Body of pancreas (tissue), 4 donors: ENCODE measurements at regions not wholly inside any gene's neighbourhood (a gene's known extent, or its start where the extent isn't known, plus 50 kb on each side); places are given as distances from the start of the nearest gene placed in this dataset.

Source experiments
- ATAC-seq: fragments of 150-250 bp; one replicate; pipeline ENCODE4 v1.9.1; 2016
- DNase-seq, 4 donors: peaks; one replicate each; pipeline ENCODE4 v3.0.0-alpha.2; 2019
- H3K27ac ChIP-seq, 4 donors: fragments of 200-600 bp; sonication (generic); 1 replicate in 3 of 4; 2 replicates in 1 of 4; pipeline versions ENCODE4 v1.5.1 to v1.6.1; 2016 to 2019; ENCODE audit warnings: mild to moderate bottlenecking in 1 of 4, mixed read lengths in 1 of 4, moderate library complexity in 1 of 4
- H3K27me3 ChIP-seq, 2 donors: fragments of 200-600 bp; sonication (generic); one replicate each; pipeline ENCODE4 v1.6.0; 2016; ENCODE audit warnings: mild to moderate bottlenecking in 1 of 2
- H3K36me3 ChIP-seq, 2 donors: fragments of 200-600 bp; sonication (generic); replicated peaks in 1 of 2; 2 replicates each; pipeline ENCODE4 v1.5.1; 2016; ENCODE audit warnings: low read depth in 2 of 2; ENCODE audit not compliant: insufficient read depth in 1 of 2
- H3K4me1 ChIP-seq: fragments of 200-600 bp; sonication (generic); one replicate; pipeline ENCODE4 v1.6.0; 2016
- H3K4me3 ChIP-seq, 2 donors: fragments of 200-600 bp; sonication (generic); 1 replicate in 1 of 2; 2 replicates in 1 of 2; pipeline ENCODE4 v1.5.1; 2016 to 2019
- H3K9me3 ChIP-seq, 3 donors: fragments of 200-600 bp; sonication (generic); 1 replicate in 2 of 3; 2 replicates in 1 of 3; pipeline ENCODE4 v1.5.1; 2016
- CTCF ChIP-seq, 7 experiments: fragments of 450-650 bp in 4 of 7; fragments of 200-600 bp in 3 of 7; sonication (generic) in 3 of 7; IDR thresholded peaks; one replicate each; pipeline ENCODE4 v1.5.1; 2016 to 2019; ENCODE audit warnings: antibody characterized with exemption in 7 of 7
- POLR2A ChIP-seq, 3 donors: fragments of 450-650 bp; IDR thresholded peaks; one replicate each; pipeline ENCODE4 v1.6.1; 2016; ENCODE audit warnings: antibody characterized with exemption in 3 of 3, mild to moderate bottlenecking in 2 of 3
- WGBS, 2 donors: methylation state at CpG; one replicate each; pipeline ENCODE4 v1.1.5; 2017; 5-methylcytosine and 5-hydroxymethylcytosine counted together
- intact Hi-C: fragments of 100-400 bp; cut with DNase I; formaldehyde crosslinking; loops from one replicate; pipeline ENCODE4 v1.15.1; 2023

DNA sequence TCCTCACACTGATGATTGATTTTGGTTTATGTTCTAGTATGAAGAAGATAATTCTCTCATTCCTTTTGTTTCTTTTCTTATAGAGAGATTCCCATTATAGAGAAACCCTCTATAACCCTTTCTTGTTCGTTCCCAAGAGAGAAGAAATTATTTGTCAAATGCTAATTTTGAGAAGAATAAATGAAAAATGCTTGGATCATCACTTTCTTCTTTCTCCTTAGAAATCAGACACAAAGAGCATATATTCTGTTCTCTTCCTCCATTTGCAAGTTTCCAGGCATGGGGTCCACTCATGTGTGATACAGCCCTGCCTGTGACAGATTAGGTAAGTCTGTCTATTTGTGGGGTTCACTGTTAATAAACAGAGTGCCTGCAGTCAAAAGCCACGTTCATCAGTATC, 222.6 kb upstream of the NECTIN3 start:
- no peak for DNase-seq
- Histone ChIP-seq H3K9me3 (no peaks in the 10 kb centered on the region), H3K4me1 (no peaks in the 10 kb centered on the region), H3K27me3 (no peaks in the 10 kb centered on the region), H3K36me3 (no peaks in the 10 kb centered on the region), H3K4me3 (no peak overlapping the region), H3K27ac (no peak overlapping the region)
- TF ChIP-seq CTCF (IDR thresholded peaks at IDR 0.05) (no peak), POLR2A (IDR thresholded peaks at IDR 0.05) (no peak)
- 60 to 61% methylated on average over 2 of the region's 2 CpGs for WGBS, 2 donors
- intact Hi-C loops = no loop called here
- ATAC-seq = no peak

DNA sequence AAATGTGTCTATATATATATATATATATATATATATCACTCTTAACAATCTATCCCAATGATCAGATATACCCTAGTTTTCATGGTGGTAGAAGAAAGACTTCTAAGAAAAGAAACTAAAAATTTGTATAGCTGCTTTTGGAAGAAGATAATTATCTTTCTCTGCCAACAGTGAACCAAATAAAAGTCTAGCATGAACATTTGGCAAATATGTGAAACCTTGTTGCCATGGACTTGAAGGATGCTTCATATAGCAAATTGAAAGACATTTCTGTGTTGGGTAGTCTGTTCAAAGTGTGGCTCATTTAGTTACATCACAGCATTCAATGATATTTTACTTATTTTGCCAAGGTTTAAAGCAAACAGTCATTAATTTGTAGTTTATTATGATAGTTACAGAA, 219.9 kb upstream of the NECTIN3 start:
- no peak for ATAC-seq
- Histone ChIP-seq H3K9me3 (no peaks in the 10 kb centered on the region), H3K27me3 (no peaks in the 10 kb centered on the region), H3K27ac (no peak overlapping the region), H3K4me1 (no peaks in the 10 kb centered on the region), H3K36me3 (no peaks in the 10 kb centered on the region), H3K4me3 (no peak overlapping the region)
- intact Hi-C loops = no loop called here
- TF ChIP-seq POLR2A (IDR thresholded peaks at IDR 0.05) (no peak), CTCF (IDR thresholded peaks at IDR 0.05) (no peak)
- no peak for DNase-seq

DNA sequence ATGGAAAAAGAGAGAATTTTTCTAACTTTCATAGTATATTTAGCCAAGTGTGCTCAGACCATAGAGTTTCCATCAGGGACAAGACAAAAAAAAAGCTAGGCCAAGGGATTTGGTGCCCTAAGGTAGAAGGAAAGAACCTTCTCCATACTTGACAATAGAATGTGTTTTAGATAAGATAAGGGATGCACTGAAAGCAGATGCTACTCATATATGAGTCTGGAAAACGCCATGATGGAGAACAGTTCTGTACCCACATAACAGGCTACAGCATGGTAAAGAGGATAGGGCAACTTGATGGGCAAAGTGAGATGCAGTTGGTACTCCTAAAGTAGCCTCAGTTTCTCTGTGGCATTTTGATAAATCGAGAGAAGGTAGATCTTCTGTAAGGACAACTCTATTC, 216.4 kb upstream of the NECTIN3 start:
- Histone ChIP-seq H3K27ac (no peak overlapping the region), H3K36me3 (no peaks in the 10 kb centered on the region), H3K4me1 (peaks cover 9% of the 10 kb centered on the region), H3K9me3 (no peaks in the 10 kb centered on the region), H3K4me3 (no peak overlapping the region), H3K27me3 (no peaks in the 10 kb centered on the region)
- DNase-seq (no peak), ATAC-seq (no peak)
- no peak for TF ChIP-seq CTCF (IDR thresholded peaks at IDR 0.05)
- WGBS, 2 donors = 70 to 80% methylated on average over 2 of the region's 2 CpGs
- intact Hi-C loops = no loop called here

DNA sequence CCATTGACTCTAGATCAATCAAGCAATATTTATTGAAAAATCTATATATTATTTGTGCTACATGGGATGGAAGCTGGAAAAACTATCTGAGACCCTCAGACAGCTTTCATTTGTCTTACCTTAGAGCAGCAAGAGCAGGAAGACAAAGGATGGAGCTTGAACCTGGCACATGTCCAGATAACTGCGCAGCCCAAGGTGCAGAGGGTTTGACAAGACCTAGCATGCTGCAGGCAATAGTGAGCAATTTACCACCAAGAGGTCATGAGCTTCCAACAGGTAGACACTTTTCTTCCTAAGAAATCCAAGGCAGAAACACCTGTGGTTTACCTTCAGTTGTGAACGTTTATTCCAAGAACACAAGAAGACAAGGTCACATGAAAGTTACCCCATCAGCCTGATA, 214.7 kb upstream of the NECTIN3 start:
- peaks cover 9% of the 10 kb centered on the region for H3K4me1 ChIP-seq
- WGBS, 2 donors = 65 to 94% methylated on average over 2 of the region's 2 CpGs
- no peaks in the 10 kb centered on the region for H3K9me3 ChIP-seq
- ATAC-seq = no peak
- no peaks in the 10 kb centered on the region for H3K27me3 ChIP-seq
- no peak for TF ChIP-seq CTCF (IDR thresholded peaks at IDR 0.05)
- TF ChIP-seq POLR2A (IDR thresholded peaks at IDR 0.05) = no peak
- no peak for DNase-seq
- no peak overlapping the region for H3K4me3 ChIP-seq
- H3K27ac ChIP-seq = no peak overlapping the region
- H3K36me3 ChIP-seq = no peaks in the 10 kb centered on the region
- intact Hi-C loops = no loop called here

DNA sequence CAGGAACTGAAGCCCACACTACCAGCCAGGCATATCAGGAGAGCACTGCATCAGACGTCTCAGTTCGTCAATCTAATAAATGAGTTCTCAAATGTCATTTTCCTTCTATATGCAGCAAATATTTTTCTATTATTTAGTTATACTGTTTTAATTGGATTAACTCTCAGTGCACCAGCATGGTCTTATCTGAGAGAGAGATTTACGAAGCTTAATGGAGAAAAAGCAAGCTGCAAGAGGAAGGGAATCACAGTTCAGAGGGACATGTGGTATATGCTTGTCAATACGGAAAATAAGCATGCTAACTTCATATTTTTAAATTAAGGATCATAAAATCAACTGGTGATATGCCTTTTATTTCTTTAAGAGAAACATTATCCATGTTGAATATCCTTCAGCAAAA, 213.1 kb upstream of the NECTIN3 start:
- intact Hi-C loops = no loop called here
- 84 to 92% methylated on average over 4 of the region's 4 CpGs for WGBS, 2 donors
- peaks cover 9% of the 10 kb centered on the region for H3K4me1 ChIP-seq

More for the DNA sequence above, 213.1 kb upstream of the NECTIN3 start:
- no peaks in the 10 kb centered on the region for H3K27me3 ChIP-seq
- no peaks in the 10 kb centered on the region for H3K9me3 ChIP-seq
- no peak overlapping the region for H3K27ac ChIP-seq
- DNase-seq = no peak
- no peaks in the 10 kb centered on the region for H3K36me3 ChIP-seq
- no peak overlapping the region for H3K4me3 ChIP-seq
- TF ChIP-seq POLR2A (IDR thresholded peaks at IDR 0.05) (no peak), CTCF (IDR thresholded peaks at IDR 0.05) (no peak)
- ATAC-seq = no peak
